ENCODE measurements at regions not wholly inside any gene's neighbourhood (a gene's known extent, or its start where the extent isn't known, plus 50 kb on each side); places are given as distances from the start of the nearest gene placed in this dataset.
A peak's percentile ranks its signal among the peaks of the same experiment; 100 is the strongest.

DNA sequence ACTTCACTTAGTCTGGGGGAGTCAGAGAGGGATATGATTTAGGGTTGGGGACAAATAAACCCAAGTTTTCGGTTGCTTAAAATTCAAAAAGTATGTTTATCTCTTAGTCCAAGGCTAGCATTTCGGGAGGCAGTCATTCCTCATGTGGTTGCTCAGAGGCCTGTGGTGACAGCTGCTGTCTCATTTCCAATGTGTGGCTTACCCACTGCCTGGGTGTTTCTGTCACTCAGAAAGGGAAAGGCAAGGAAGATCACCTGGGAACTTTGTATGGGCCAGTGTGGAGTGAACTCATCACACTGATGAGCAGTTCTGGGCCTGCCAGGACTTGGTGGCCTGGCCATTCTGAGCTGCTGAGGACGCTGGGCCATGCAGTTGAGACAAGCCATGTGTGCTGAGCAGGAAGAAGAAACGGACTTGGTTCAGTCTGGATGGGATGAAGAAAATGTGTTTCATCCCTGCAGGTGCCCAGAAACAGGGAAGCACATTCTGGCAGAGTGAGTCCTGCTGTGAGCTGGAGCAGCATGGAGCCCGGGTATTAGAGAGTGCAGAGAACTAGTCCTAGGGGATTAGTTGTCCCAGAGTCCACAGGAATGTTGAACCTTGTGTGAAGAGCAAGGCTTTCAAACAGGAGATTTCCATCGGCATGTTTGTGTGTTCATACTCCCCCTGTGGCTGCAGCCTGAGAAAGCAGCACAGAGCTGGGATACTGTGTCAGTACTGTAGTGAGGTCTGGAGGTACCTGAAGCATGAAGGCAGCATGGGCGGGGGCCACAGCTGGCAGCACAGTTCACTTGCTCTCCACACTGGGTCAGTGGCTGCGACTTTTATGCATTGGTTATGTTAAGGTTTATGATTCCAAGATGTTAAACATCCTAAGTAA lies 211.1 kb upstream of the IGFBP3 start:
- ATAC-seq (no peak), DNase-seq (no peak)
- TF ChIP-seq, protein P1, sequence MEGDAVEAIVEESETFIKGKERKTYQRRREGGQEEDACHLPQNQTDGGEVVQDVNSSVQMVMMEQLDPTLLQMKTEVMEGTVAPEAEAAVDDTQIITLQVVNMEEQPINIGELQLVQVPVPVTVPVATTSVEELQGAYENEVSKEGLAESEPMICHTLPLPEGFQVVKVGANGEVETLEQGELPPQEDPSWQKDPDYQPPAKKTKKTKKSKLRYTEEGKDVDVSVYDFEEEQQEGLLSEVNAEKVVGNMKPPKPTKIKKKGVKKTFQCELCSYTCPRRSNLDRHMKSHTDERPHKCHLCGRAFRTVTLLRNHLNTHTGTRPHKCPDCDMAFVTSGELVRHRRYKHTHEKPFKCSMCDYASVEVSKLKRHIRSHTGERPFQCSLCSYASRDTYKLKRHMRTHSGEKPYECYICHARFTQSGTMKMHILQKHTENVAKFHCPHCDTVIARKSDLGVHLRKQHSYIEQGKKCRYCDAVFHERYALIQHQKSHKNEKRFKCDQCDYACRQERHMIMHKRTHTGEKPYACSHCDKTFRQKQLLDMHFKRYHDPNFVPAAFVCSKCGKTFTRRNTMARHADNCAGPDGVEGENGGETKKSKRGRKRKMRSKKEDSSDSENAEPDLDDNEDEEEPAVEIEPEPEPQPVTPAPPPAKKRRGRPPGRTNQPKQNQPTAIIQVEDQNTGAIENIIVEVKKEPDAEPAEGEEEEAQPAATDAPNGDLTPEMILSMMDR (IDR thresholded peaks at IDR 0.05): peak in 1 of 12 donors; percentile 12
- no peak for TF ChIP-seq POLR2A (IDR thresholded peaks at IDR 0.05)
- intact Hi-C loops (cut with DNase I): loop anchor here in 1 of 10 donors (10.0 kb wide), 1 partner anchor 197 kb away; no protein-coding TSS in a partner anchor
- H3K4me3 ChIP-seq: no peak overlapping the region
- H3K27ac ChIP-seq: no peak overlapping the region
- no peaks in the 10 kb centered on the region for H3K27me3 ChIP-seq
- peaks cover 0 to 6% (median 0%) of the 10 kb centered on the region in 12 donors for H3K4me1 ChIP-seq
- H3K36me3 ChIP-seq: no peaks in the 10 kb centered on the region
- H3K9me3 ChIP-seq: no peaks in the 10 kb centered on the region
- 81 to 84% (median 82%) methylated on average over 8 of the region's 8 CpGs for WGBS, 4 donors

DNA sequence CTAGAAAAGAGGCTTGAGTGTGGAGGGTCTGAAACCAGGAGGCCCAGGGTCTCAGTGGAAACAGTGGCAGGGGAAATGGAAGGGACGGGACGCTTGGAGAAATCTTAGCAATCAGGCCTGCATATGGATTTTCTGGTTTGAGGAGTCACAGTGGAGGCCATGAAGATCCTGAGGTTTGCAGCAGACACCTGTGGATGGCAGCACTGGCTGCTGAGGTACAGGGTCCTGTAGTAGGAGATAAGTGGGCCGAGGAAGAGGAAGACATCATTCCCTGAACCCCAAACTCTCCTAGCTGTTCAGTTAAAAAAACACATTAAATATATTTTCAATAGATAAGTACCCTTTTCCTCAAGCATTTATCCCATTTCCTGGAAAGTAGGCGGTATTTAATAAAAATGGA lies 208.8 kb upstream of the IGFBP3 start:
- Histone ChIP-seq H3K36me3 (no peaks in the 10 kb centered on the region), H3K9me3 (no peaks in the 10 kb centered on the region), H3K4me1 (peaks cover 0 to 9% (median 0%) of the 10 kb centered on the region in 12 donors), H3K27ac (no peak overlapping the region), H3K4me3 (no peak overlapping the region), H3K27me3 (no peaks in the 10 kb centered on the region)
- ATAC-seq (no peak), DNase-seq (no peak)
- intact Hi-C loops (cut with DNase I): loop anchor here in 2 of 10 donors (10.0 kb wide), 2 partner anchors 195 to 205 kb away; partner anchors contain the start of gene IGFBP3 (in 1 of the 2)
- TF ChIP-seq POLR2A (IDR thresholded peaks at IDR 0.05): no peak
- TF ChIP-seq, protein P1 (IDR thresholded peaks at IDR 0.05): peak in 2 of 12 donors; percentile 41 to 46
- WGBS, 4 donors: 85 to 95% (median 87%) methylated on average over 4 of the region's 4 CpGs

DNA sequence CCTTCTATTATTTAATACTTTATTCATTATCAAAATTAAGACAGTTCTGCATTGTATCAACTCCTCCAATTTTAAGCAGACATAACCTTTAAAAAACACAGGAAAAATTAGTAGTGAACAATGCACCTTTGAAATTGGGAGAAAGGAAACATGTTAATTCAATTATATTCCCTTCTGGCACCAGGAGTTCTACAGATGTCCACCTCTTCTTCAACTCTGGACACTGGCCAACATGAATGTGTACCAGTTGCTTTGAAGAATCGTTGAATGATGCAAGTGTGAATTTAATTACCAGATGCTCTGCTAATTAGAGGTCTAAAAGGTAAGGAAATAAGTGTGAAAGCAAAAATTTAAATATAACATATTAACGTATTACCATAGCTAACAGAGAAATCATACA lies 206.7 kb upstream of the IGFBP3 start:
- Histone ChIP-seq H3K4me3 (no peak overlapping the region), H3K27ac (no peak overlapping the region), H3K9me3 (no peaks in the 10 kb centered on the region), H3K4me1 (peaks cover 0 to 9% (median 0%) of the 10 kb centered on the region in 12 donors), H3K27me3 (no peaks in the 10 kb centered on the region), H3K36me3 (no peaks in the 10 kb centered on the region)
- TF ChIP-seq, protein P1 (IDR thresholded peaks at IDR 0.05): no peak
- 53 to 68% (median 66%) methylated on average over 2 of the region's 2 CpGs for WGBS, 4 donors
- ATAC-seq (peak in 1 of 4 donors; percentile 73), DNase-seq (no peak)
- intact Hi-C loops (cut with DNase I): loop anchor here in 1 of 10 donors (10.0 kb wide), 1 partner anchor 203 kb away; the partner anchor contains the start of gene IGFBP3

DNA sequence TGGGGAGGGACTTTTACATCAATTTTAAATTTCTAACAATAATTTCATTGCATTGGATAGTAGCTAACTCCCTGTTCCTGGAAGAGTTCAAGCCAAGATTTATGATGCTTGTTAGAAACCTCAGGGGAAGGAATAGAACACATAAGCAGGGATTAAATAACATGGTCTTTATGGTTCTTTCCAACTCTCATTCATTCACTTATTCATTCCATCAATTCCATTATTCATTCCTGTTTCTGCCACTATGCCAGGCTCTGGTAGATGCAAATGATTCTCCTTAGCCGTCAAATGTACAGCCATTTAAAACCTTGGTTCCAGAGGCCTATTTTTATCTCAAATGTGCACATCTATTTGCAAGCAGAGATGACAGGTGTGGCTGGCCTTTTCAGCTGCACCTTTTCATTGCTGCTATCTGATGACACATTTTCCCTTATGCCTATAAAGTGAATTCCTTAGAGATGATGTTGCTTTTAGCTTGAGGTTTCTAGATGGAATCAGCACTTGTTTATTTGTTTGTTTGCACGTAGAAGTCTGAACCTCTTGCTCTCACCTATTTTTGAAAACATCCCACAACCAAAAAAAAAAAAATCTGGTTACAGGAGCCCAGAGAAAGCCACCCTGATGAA lies 205.7 kb upstream of the IGFBP3 start:
- Histone ChIP-seq H3K27me3 (no peaks in the 10 kb centered on the region), H3K36me3 (no peaks in the 10 kb centered on the region), H3K27ac (no peak overlapping the region), H3K4me1 (peaks cover 0 to 9% (median 0%) of the 10 kb centered on the region in 12 donors), H3K4me3 (no peak overlapping the region), H3K9me3 (no peaks in the 10 kb centered on the region)
- 91 to 93% (median 92%) methylated on average over 2 of the region's 2 CpGs for WGBS, 4 donors
- intact Hi-C loops (cut with DNase I): loop anchor here in 1 of 10 donors (10.0 kb wide), 1 partner anchor 202 kb away; the partner anchor contains the start of gene IGFBP3
- DNase-seq: no peak
- no peak for TF ChIP-seq POLR2A (IDR thresholded peaks at IDR 0.05)
- TF ChIP-seq, protein P1 (IDR thresholded peaks at IDR 0.05): no peak
- ATAC-seq: no peak

Data from heart left ventricle (tissue), 16 donors.